HCT116 (cell line): ENCODE measurements at regions not wholly inside any gene's neighbourhood (a gene's known extent, or its start where the extent isn't known, plus 50 kb on each side); places are given as distances from the start of the nearest gene placed in this dataset.

ENCODE experiments used
- ATAC-seq: fragments of 200-7000 bp; cut with Tn5 transposase; 2 replicates; pipeline ENCODE4 v1.9.1; 2020; ENCODE audit warnings: mild to moderate bottlenecking, moderate library complexity
- BruUV-seq: library from RNA; stranded (reverse); fragments of 400-500 nt; replicated peaks from 2 replicates; lab custom pipeline; 2021; lab: Mats Ljungman, UMichigan
- CTCF ChIA-PET: fragments of 300-600 bp; sonication (Branson Sonifier 250); formaldehyde crosslinking; loops from one replicate; lab custom pipeline; 2021; ENCODE audit warnings: antibody characterized with exemption; lab: Charles Lee
- POLR2A ChIA-PET: fragments of 300-600, 350-600 bp; sonication (Branson Sonifier 250); formaldehyde crosslinking; loops from one replicate; lab custom pipeline; 2021; ENCODE audit warnings: antibody characterized with exemption; lab: Charles Lee
- RAD21 ChIA-PET, 2 experiments: fragments of 300-600 bp; sonication (Branson Sonifier 250); formaldehyde crosslinking; loops; one replicate each; lab custom pipeline; 2023; ENCODE audit warnings: low total read pairs in 2 of 2; ENCODE audit not compliant: uncharacterized antibody in 2 of 2, unreplicated experiment in 2 of 2, low non-redundant PET in 1 of 2; lab: Charles Lee
- DNase-seq: peaks from one replicate; pipeline ENCODE4 v3.0.0-alpha.2; 2010; ENCODE audit warnings: low read depth, low spot score
- H2AFZ ChIP-seq: fragments of 200-600 bp; shearing (Covaris generic), sonication (generic); 2 replicates; pipeline ENCODE4 v1.6.1; 2017; ENCODE audit warnings: low read depth, mixed run types, mixed read lengths, antibody characterized with exemption, low read length; ENCODE audit not compliant: poor library complexity, severe bottlenecking
- H3K27ac ChIP-seq: 2 replicates; pipeline ENCODE4 v1.5.1; 2012; ENCODE audit warnings: low read depth, low read length
- H3K27me3 ChIP-seq: fragments of 200-600 bp; sonication (generic); 2 replicates; pipeline ENCODE4 v1.6.1; 2016; ENCODE audit warnings: mixed run types, low read length, mixed read lengths; ENCODE audit not compliant: insufficient read depth
- H3K36me3 ChIP-seq, 2 experiments: fragments of 200-500 bp in 1 of 2; fragments of 200-600 bp in 1 of 2; sonication (Bioruptor generic) in 1 of 2; sonication (generic) in 1 of 2; 2 replicates each; pipeline versions ENCODE4 v1.5.1 to v1.6.1; 2014 to 2016; ENCODE audit warnings: low read length in 2 of 2, inconsistent platforms in 1 of 2, mixed read lengths in 1 of 2, mixed run types in 1 of 2; ENCODE audit not compliant: insufficient read depth in 2 of 2, control insufficient read depth in 1 of 2
- H3K4me1 ChIP-seq, 2 experiments: fragments of 200-600 bp in 1 of 2; sonication (generic) in 1 of 2; 2 replicates each; pipeline versions ENCODE4 v1.5.1 to v1.6.1; 2012 to 2017; ENCODE audit warnings: low read length in 2 of 2, inconsistent platforms in 1 of 2, mild to moderate bottlenecking in 1 of 2, mixed read lengths in 1 of 2, mixed run types in 1 of 2, moderate library complexity in 1 of 2; ENCODE audit not compliant: insufficient read depth in 2 of 2, control insufficient read depth in 1 of 2
- H3K4me2 ChIP-seq: fragments of 200-600 bp; sonication (generic); 2 replicates; pipeline ENCODE4 v1.6.1; 2017; ENCODE audit warnings: mixed run types, low read length, mixed read lengths
- H3K4me3 ChIP-seq, 2 experiments: fragments of 200-600 bp in 1 of 2; sonication (generic) in 1 of 2; replicated peaks in 1 of 2; 2 replicates each; pipeline ENCODE4 v1.5.1; 2011 to 2016; ENCODE audit warnings: low read length in 2 of 2, control low read depth in 1 of 2, low read depth in 1 of 2, mild to moderate bottlenecking in 1 of 2, mixed read lengths in 1 of 2, mixed run types in 1 of 2
- H3K79me2 ChIP-seq: fragments of 200-600 bp; sonication (generic); 2 replicates; pipeline ENCODE4 v1.6.1; 2017; ENCODE audit warnings: mild to moderate bottlenecking, mixed run types, low read length, moderate library complexity, mixed read lengths; ENCODE audit not compliant: insufficient read depth
- H3K9ac ChIP-seq: fragments of 200-600 bp; sonication (generic); 2 replicates; pipeline ENCODE4 v1.6.1; 2016; ENCODE audit warnings: low read length, mixed read lengths
- H3K9me2 ChIP-seq: fragments of 200-600 bp; sonication (generic), shearing (Covaris generic); 2 replicates; pipeline ENCODE4 v1.6.1; 2017; ENCODE audit warnings: mixed run types, mild to moderate bottlenecking, moderate library complexity; ENCODE audit not compliant: insufficient read depth
- H3K9me3 ChIP-seq, 2 experiments: fragments of 200-500 bp in 1 of 2; fragments of 200-600 bp in 1 of 2; sonication (Bioruptor generic) in 1 of 2; sonication (generic) in 1 of 2; 2 replicates each; pipeline ENCODE4 v1.6.1; 2014 to 2017; ENCODE audit warnings: low read length in 2 of 2, mixed read lengths in 2 of 2, inconsistent platforms in 1 of 2, low read depth in 1 of 2, mild to moderate bottlenecking in 1 of 2, mixed run types in 1 of 2, moderate library complexity in 1 of 2; ENCODE audit not compliant: control insufficient read depth in 1 of 2, insufficient read depth in 1 of 2
- H4K20me1 ChIP-seq: fragments of 200-600 bp; sonication (generic), shearing (Covaris generic); 2 replicates; pipeline ENCODE4 v1.6.1; 2017; ENCODE audit warnings: mixed run types, mild to moderate bottlenecking, moderate library complexity; ENCODE audit not compliant: insufficient read depth
- CEBPB ChIP-seq: IDR thresholded peaks from 2 replicates; pipeline ENCODE4 v1.6.1; 2012; ENCODE audit warnings: low read depth
- ELF1 ChIP-seq: IDR thresholded peaks from 2 replicates; pipeline ENCODE4 v1.6.1; 2012; ENCODE audit warnings: low read depth, borderline replicate concordance
- EZH2 ChIP-seq: fragments of 200-600 bp; sonication (generic); IDR thresholded peaks from 2 replicates; pipeline ENCODE4 v1.6.1; 2017; ENCODE audit warnings: antibody characterized with exemption, mixed run types
- EZH2phosphoT487 ChIP-seq: fragments of 200-600 bp; IDR thresholded peaks from 2 replicates; pipeline ENCODE4 v1.6.1; 2018; ENCODE audit warnings: antibody characterized with exemption, borderline replicate concordance
- RAD21 ChIP-seq: IDR thresholded peaks from 2 replicates; pipeline ENCODE4 v1.6.1; 2012; ENCODE audit warnings: low read depth, mild to moderate bottlenecking
- SIN3A ChIP-seq: IDR thresholded peaks from 2 replicates; pipeline ENCODE4 v1.6.1; 2012; ENCODE audit warnings: low read depth
- SRF ChIP-seq: IDR thresholded peaks from 2 replicates; pipeline ENCODE4 v1.6.1; 2012; ENCODE audit warnings: low read depth
- YY1 ChIP-seq: IDR thresholded peaks from 2 replicates; pipeline ENCODE4 v1.6.1; 2011; ENCODE audit warnings: low read length, low read depth, moderate library complexity, mild to moderate bottlenecking; ENCODE audit not compliant: insufficient replicate concordance; ENCODE audit errors: extremely low read depth
- ZFX ChIP-seq: fragments of 450-650 bp; IDR thresholded peaks from 2 replicates; pipeline ENCODE4 v1.6.1; 2017
- ZNF274 ChIP-seq: fragments of 200-500 bp; sonication (Bioruptor generic); IDR thresholded peaks from 2 replicates; pipeline ENCODE4 v1.6.1; 2014; ENCODE audit warnings: mild to moderate bottlenecking, low read depth, low read length, inconsistent platforms
- intact Hi-C: fragments of 100-400 bp; cut with micrococcal nuclease; formaldehyde crosslinking; loops from 2 replicates; pipeline ENCODE4 v1.10.0; 2022
- TF ChIP-seq, protein P1 (sequence below), 3 experiments: fragments of 200-600 bp in 1 of 3; sonication (generic) in 1 of 3; IDR thresholded peaks in 2 of 3; conservative IDR thresholded peaks in 1 of 3; 2 replicates each; pipeline ENCODE4 v1.5.1; 2012 to 2017; ENCODE audit warnings: low read depth in 2 of 3, low read length in 2 of 3, antibody characterized with exemption in 1 of 3, borderline replicate concordance in 1 of 3, control low read depth in 1 of 3, mild to moderate bottlenecking in 1 of 3, mixed read lengths in 1 of 3, mixed run types in 1 of 3, moderate library complexity in 1 of 3; ENCODE audit not compliant: insufficient read depth in 1 of 3
- TF ChIP-seq, protein P2 (sequence below): IDR thresholded peaks from 2 replicates; pipeline ENCODE4 v1.6.1; 2012; ENCODE audit warnings: low read depth
- TF ChIP-seq, protein P3 (sequence below): IDR thresholded peaks from 2 replicates; pipeline ENCODE4 v1.6.1; 2012
- TF ChIP-seq, protein P4 (sequence below): IDR thresholded peaks from 2 replicates; pipeline ENCODE4 v1.6.1; 2012

DNA sequence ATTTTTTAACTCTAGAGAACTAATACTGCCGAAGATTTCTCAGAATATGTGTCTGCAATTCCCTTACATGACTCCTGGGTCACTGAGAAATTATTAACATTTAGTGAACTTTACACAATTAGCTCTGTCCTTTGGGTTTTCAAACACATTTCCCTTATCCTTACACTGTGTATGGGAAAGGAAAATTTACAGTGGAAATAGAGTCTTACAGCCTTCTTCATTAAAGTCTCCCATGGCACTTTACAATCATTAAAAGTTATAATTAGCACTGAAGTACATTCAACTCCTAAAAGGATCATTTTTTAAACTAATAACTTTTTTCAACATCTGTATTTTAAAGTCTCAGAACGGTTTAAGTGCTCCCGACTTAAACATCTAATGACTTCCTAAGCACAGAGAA, 627.5 kb upstream of the TYRP1 start:
- H3K36me3 ChIP-seq: no peaks in the 10 kb centered on the region
- TF ChIP-seq, protein P1, sequence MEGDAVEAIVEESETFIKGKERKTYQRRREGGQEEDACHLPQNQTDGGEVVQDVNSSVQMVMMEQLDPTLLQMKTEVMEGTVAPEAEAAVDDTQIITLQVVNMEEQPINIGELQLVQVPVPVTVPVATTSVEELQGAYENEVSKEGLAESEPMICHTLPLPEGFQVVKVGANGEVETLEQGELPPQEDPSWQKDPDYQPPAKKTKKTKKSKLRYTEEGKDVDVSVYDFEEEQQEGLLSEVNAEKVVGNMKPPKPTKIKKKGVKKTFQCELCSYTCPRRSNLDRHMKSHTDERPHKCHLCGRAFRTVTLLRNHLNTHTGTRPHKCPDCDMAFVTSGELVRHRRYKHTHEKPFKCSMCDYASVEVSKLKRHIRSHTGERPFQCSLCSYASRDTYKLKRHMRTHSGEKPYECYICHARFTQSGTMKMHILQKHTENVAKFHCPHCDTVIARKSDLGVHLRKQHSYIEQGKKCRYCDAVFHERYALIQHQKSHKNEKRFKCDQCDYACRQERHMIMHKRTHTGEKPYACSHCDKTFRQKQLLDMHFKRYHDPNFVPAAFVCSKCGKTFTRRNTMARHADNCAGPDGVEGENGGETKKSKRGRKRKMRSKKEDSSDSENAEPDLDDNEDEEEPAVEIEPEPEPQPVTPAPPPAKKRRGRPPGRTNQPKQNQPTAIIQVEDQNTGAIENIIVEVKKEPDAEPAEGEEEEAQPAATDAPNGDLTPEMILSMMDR (IDR thresholded peaks at IDR 0.05 in 2 of 3, conservative IDR thresholded peaks at IDR 0.05 in 1 of 3; ENCODE audit: borderline replicate concordance in 1 of 3, insufficient read depth in 1 of 3, low read depth in 2 of 3, low read length in 2 of 3): no peak
- TF ChIP-seq EZH2 (no peak), SIN3A (no peak), CEBPB (no peak), ELF1 (no peak), EZH2phosphoT487 (no peak), ZFX (no peak), YY1 (no peak), SRF (no peak), ZNF274 (no peak), RAD21 (no peak)
- TF ChIP-seq, protein P2, sequence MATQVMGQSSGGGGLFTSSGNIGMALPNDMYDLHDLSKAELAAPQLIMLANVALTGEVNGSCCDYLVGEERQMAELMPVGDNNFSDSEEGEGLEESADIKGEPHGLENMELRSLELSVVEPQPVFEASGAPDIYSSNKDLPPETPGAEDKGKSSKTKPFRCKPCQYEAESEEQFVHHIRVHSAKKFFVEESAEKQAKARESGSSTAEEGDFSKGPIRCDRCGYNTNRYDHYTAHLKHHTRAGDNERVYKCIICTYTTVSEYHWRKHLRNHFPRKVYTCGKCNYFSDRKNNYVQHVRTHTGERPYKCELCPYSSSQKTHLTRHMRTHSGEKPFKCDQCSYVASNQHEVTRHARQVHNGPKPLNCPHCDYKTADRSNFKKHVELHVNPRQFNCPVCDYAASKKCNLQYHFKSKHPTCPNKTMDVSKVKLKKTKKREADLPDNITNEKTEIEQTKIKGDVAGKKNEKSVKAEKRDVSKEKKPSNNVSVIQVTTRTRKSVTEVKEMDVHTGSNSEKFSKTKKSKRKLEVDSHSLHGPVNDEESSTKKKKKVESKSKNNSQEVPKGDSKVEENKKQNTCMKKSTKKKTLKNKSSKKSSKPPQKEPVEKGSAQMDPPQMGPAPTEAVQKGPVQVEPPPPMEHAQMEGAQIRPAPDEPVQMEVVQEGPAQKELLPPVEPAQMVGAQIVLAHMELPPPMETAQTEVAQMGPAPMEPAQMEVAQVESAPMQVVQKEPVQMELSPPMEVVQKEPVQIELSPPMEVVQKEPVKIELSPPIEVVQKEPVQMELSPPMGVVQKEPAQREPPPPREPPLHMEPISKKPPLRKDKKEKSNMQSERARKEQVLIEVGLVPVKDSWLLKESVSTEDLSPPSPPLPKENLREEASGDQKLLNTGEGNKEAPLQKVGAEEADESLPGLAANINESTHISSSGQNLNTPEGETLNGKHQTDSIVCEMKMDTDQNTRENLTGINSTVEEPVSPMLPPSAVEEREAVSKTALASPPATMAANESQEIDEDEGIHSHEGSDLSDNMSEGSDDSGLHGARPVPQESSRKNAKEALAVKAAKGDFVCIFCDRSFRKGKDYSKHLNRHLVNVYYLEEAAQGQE: no peak
- TF ChIP-seq, protein P3, sequence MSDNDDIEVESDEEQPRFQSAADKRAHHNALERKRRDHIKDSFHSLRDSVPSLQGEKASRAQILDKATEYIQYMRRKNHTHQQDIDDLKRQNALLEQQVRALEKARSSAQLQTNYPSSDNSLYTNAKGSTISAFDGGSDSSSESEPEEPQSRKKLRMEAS: no peak
- TF ChIP-seq, protein P4, sequence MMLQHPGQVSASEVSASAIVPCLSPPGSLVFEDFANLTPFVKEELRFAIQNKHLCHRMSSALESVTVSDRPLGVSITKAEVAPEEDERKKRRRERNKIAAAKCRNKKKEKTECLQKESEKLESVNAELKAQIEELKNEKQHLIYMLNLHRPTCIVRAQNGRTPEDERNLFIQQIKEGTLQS: no peak
- H3K79me2 ChIP-seq: no peaks in the 10 kb centered on the region
- no peaks in the 10 kb centered on the region for H3K27me3 ChIP-seq
- ChIA-PET POLR2A (no interaction called here), CTCF (no interaction called here), RAD21 (no interaction called here)
- BruUV-seq: no TSS peak
- ATAC-seq: no peak
- peaks cover 3 to 16% of the 10 kb centered on the region in 2 experiments; a peak in 3 of 4 replicates for H3K9me3 ChIP-seq
- no peak overlapping the region for H3K4me2 ChIP-seq
- no peaks in the 10 kb centered on the region for H4K20me1 ChIP-seq
- H3K9me2 ChIP-seq: no peaks in the 10 kb centered on the region
- DNase-seq: no peak
- H2AFZ ChIP-seq: no peak overlapping the region
- H3K27ac ChIP-seq: no peak overlapping the region
- no peak overlapping the region for H3K4me3 ChIP-seq
- H3K4me1 ChIP-seq: no peaks in the 10 kb centered on the region
- intact Hi-C loops: no loop called here
- no peak overlapping the region for H3K9ac ChIP-seq
